Activated CD4-positive, alpha-beta T cell treated with anti-CD3 and anti-CD28 coated beads for 24 hours (primary cell): ENCODE measurements at regions not wholly inside any gene's neighbourhood (a gene's known extent, or its start where the extent isn't known, plus 50 kb on each side); places are given as distances from the start of the nearest gene placed in this dataset.
"Not testable (repeated sequence)": the region's sequence is repeated elsewhere in the genome, so short reads cannot be mapped to it uniquely, and the experiment has no call there.

ENCODE experiments used
- DNase-seq, 2 donors: peaks; one replicate each; pipeline ENCODE4 v3.0.0-alpha.2; 2020; ENCODE audit warnings: low read depth in 2 of 2

- no peak for DNase-seq
These were observed 439.4 kb upstream of the PFKP start for GRCh38 chr10:2627969-2628368.

GRCh38 chr10:2625094-2625493 is 442.3 kb upstream of the PFKP start:
- DNase-seq: no peak

- DNase-seq: no peak
These were observed 443.6 kb upstream of the PFKP start for GRCh38 chr10:2623675-2624274.

GRCh38 chr10:2620827-2621521 is 446.4 kb upstream of the PFKP start:
- no peak for DNase-seq

- no peak for DNase-seq
These were observed 447.4 kb upstream of the PFKP start for GRCh38 chr10:2619916-2620315.

GRCh38 chr10:2619472-2619871 is 447.9 kb upstream of the PFKP start:
- no peak for DNase-seq

GRCh38 chr10:2618690-2619089 is 448.7 kb upstream of the PFKP start:
- DNase-seq: no peak

- no peak for DNase-seq
These were observed 451.1 kb upstream of the PFKP start for GRCh38 chr10:2616215-2616614.

GRCh38 chr10:2611603-2612002 is 455.7 kb upstream of the PFKP start:
- no peak for DNase-seq

GRCh38 chr10:2610946-2611345 is 456.4 kb upstream of the PFKP start:
- no peak for DNase-seq

GRCh38 chr10:2604891-2605290 is 462.5 kb upstream of the PFKP start:
- DNase-seq: no peak

- no peak for DNase-seq
These were observed 467.8 kb upstream of the PFKP start for GRCh38 chr10:2599571-2599970.

- DNase-seq: no peak
These were observed 474.8 kb upstream of the PFKP start for GRCh38 chr10:2592360-2593160.

- DNase-seq: no peak
These were observed 478.2 kb upstream of the PFKP start for GRCh38 chr10:2589196-2589595.

- DNase-seq: no peak
These were observed 483.0 kb upstream of the PFKP start for GRCh38 chr10:2584385-2584784.

GRCh38 chr10:2576892-2577291 is 490.5 kb upstream of the PFKP start:
- no peak for DNase-seq

GRCh38 chr10:2575460-2575859 is 491.9 kb upstream of the PFKP start:
- no peak for DNase-seq

GRCh38 chr10:2572611-2573010 is 494.7 kb upstream of the PFKP start:
- no peak for DNase-seq

GRCh38 chr10:2556883-2557282 is 510.5 kb upstream of the PFKP start:
- DNase-seq: no peak

- DNase-seq: no peak
These were observed 519.3 kb upstream of the PFKP start for GRCh38 chr10:2548071-2548470.

- DNase-seq: no peak
These were observed 519.7 kb upstream of the PFKP start for GRCh38 chr10:2547606-2548005.

GRCh38 chr10:2546894-2547293 is 520.5 kb upstream of the PFKP start:
- not testable (repeated sequence) for DNase-seq

- no peak for DNase-seq
These were observed 523.4 kb upstream of the PFKP start for GRCh38 chr10:2543974-2544373.
